ENCODE measurements at regions not wholly inside any gene's neighbourhood (a gene's known extent, or its start where the extent isn't known, plus 50 kb on each side); places are given as distances from the start of the nearest gene placed in this dataset.

- Histone ChIP-seq H4K20me1 (replicated peaks; ENCODE audit: insufficient read depth) (no peaks in the 10 kb centered on the region), H3K36me3 (ENCODE audit: insufficient read depth) (no peaks in the 10 kb centered on the region), H3K27ac (ENCODE audit: low read depth) (no peak overlapping the region), H3K79me2 (replicated peaks; ENCODE audit: insufficient read depth) (no peaks in the 10 kb centered on the region), H3K9me2 (ENCODE audit: insufficient read depth) (no peaks in the 10 kb centered on the region), H3K4me2 (no peak overlapping the region), H3F3A (replicated peaks; ENCODE audit: low read depth) (no peaks in the 10 kb centered on the region), H3K4me3 (no peak overlapping the region), H3K4me1 (ENCODE audit: insufficient read depth) (no peaks in the 10 kb centered on the region), H3K27me3 (ENCODE audit: insufficient read depth) (no peaks in the 10 kb centered on the region), H2AFZ (no peak overlapping the region)
- no peaks in the 10 kb centered on the region for H3K36me3 Mint-ChIP-seq (ENCODE audit: low read depth)
- no peak overlapping the region for H3K27ac Mint-ChIP-seq
- H3K9me3 Mint-ChIP-seq, result peaks cover 46% of the 10 kb centered on the region
- no peak for ATAC-seq
- H3K27me3 Mint-ChIP-seq (ENCODE audit: insufficient read depth, low read depth, poor library complexity), result peaks cover 2% of the 10 kb centered on the region
- H3K4me3 Mint-ChIP-seq, result no peak overlapping the region
- TF ChIP-seq NANOG (IDR thresholded peaks at IDR 0.05; ENCODE audit: borderline replicate concordance), result no peak
- DNase-seq (ENCODE audit: low spot score), result no peak
- H3K4me1 Mint-ChIP-seq, result no peaks in the 10 kb centered on the region
Measured at GRCh38 chr9:118165451-118165850, 461.2 kb downstream of the TLR4 start.

GRCh38 chr9:118170032-118170955 lies 466.1 kb downstream of the TLR4 start:
- Histone ChIP-seq H4K20me1 (replicated peaks; ENCODE audit: insufficient read depth) (no peaks in the 10 kb centered on the region), H3K4me2 (no peak overlapping the region), H3K27me3 (ENCODE audit: insufficient read depth) (no peaks in the 10 kb centered on the region), H3K36me3 (ENCODE audit: insufficient read depth) (no peaks in the 10 kb centered on the region), H3K4me1 (ENCODE audit: insufficient read depth) (no peaks in the 10 kb centered on the region), H3K27ac (ENCODE audit: low read depth) (no peak overlapping the region), H3K9me2 (ENCODE audit: insufficient read depth) (no peaks in the 10 kb centered on the region), H3F3A (replicated peaks; ENCODE audit: low read depth) (no peaks in the 10 kb centered on the region), H3K4me3 (no peak overlapping the region), H2AFZ (peak overlapping the region; percentile 2; the same call in 1 of the 2 replicates), H3K79me2 (replicated peaks; ENCODE audit: insufficient read depth) (no peaks in the 10 kb centered on the region)
- no peaks in the 10 kb centered on the region for H3K27me3 Mint-ChIP-seq (ENCODE audit: insufficient read depth, low read depth, poor library complexity)
- TF ChIP-seq CTCF (conservative IDR thresholded peaks at IDR 0.05; ENCODE audit: low read depth in 2 of 2) (peak; percentile 88 to 92), ETS1 (IDR thresholded peaks at IDR 0.05) (no peak)
- peak; percentile 82 for DNase-seq (ENCODE audit: low spot score)
- H3K27ac Mint-ChIP-seq, result no peak overlapping the region
- H3K36me3 Mint-ChIP-seq (ENCODE audit: low read depth), result no peaks in the 10 kb centered on the region
- peaks cover 32% of the 10 kb centered on the region for H3K9me3 Mint-ChIP-seq
- peaks cover 3% of the 10 kb centered on the region; the same call in 1 of the 3 replicates for H3K4me1 Mint-ChIP-seq
- no peak overlapping the region for H3K4me3 Mint-ChIP-seq
- ATAC-seq, result peak; percentile 99

GRCh38 chr9:118177241-118177640 lies 473.0 kb downstream of the TLR4 start:
- Histone ChIP-seq H3K36me3 (ENCODE audit: insufficient read depth) (no peaks in the 10 kb centered on the region), H3F3A (replicated peaks; ENCODE audit: low read depth) (no peaks in the 10 kb centered on the region), H2AFZ (no peak overlapping the region), H3K27me3 (ENCODE audit: insufficient read depth) (no peaks in the 10 kb centered on the region), H4K20me1 (replicated peaks; ENCODE audit: insufficient read depth) (no peaks in the 10 kb centered on the region), H3K4me1 (ENCODE audit: insufficient read depth) (no peaks in the 10 kb centered on the region), H3K4me2 (no peak overlapping the region), H3K4me3 (no peak overlapping the region), H3K9me2 (ENCODE audit: insufficient read depth) (no peaks in the 10 kb centered on the region; the same call in none of the 2 replicates), H3K79me2 (replicated peaks; ENCODE audit: insufficient read depth) (no peaks in the 10 kb centered on the region), H3K27ac (ENCODE audit: low read depth) (no peak overlapping the region)
- Mint-ChIP-seq H3K27ac (no peak overlapping the region), H3K9me3 (peaks cover 57% of the 10 kb centered on the region), H3K4me1 (no peaks in the 10 kb centered on the region), H3K27me3 (ENCODE audit: insufficient read depth, low read depth, poor library complexity) (peaks cover 4% of the 10 kb centered on the region), H3K4me3 (no peak overlapping the region), H3K36me3 (ENCODE audit: low read depth) (no peaks in the 10 kb centered on the region)
- DNase-seq (ENCODE audit: low spot score) (no peak), ATAC-seq (no peak)
- TF ChIP-seq STAT1 (IDR thresholded peaks at IDR 0.05; ENCODE audit: unreplicated experiment) (no peak), ETS1 (IDR thresholded peaks at IDR 0.05) (no peak), POLR2AphosphoS5 (IDR thresholded peaks at IDR 0.05; ENCODE audit: low read depth) (no peak), CTCF (conservative IDR thresholded peaks at IDR 0.05; ENCODE audit: low read depth in 2 of 2) (no peak), CREB1 (CRISPR knock-in tag; IDR thresholded peaks at IDR 0.05; ENCODE audit: low read depth) (no peak), ZNF331 (CRISPR knock-in tag; IDR thresholded peaks at IDR 0.05; ENCODE audit: low read depth) (no peak), ZNF114 (CRISPR knock-in tag; IDR thresholded peaks at IDR 0.05) (no peak), NANOG (IDR thresholded peaks at IDR 0.05; ENCODE audit: borderline replicate concordance) (no peak), EZH2phosphoT487 (IDR thresholded peaks at IDR 0.05; ENCODE audit: unreplicated experiment) (no peak)

All from GM23338 (cell line).